PC-9 (cell line): ENCODE measurements at regions not wholly inside any gene's neighbourhood (a gene's known extent, or its start where the extent isn't known, plus 50 kb on each side); places are given as distances from the start of the nearest gene placed in this dataset.

Source experiments
- BruUV-seq: library from RNA; stranded (reverse); fragments of 400-500 nt; replicated peaks from 2 replicates; lab custom pipeline; 2021; lab: Mats Ljungman, UMichigan
- CTCF ChIA-PET: fragments of 300-600 bp; sonication (Branson Sonifier 250); formaldehyde crosslinking; loops from one replicate; lab custom pipeline; 2022; ENCODE audit warnings: antibody characterized with exemption; lab: Charles Lee
- POLR2A ChIA-PET: fragments of 300-600 bp; sonication (Branson Sonifier 250); formaldehyde crosslinking; loops from one replicate; lab custom pipeline; 2022; ENCODE audit warnings: antibody characterized with exemption; ENCODE audit not compliant: unreplicated experiment; lab: Charles Lee
- DNase-seq, 2 experiments: peaks; one replicate each; pipeline versions ENCODE4 v3.0.0 to v3.0.0-alpha.2; 2015 to 2022; ENCODE audit warnings: mixed read lengths in 1 of 2
- H2AFZ ChIP-seq: fragments of 200-600 bp; sonication (generic); 2 replicates; pipeline ENCODE4 v1.8.1; 2017; ENCODE audit warnings: antibody characterized with exemption
- H3F3A ChIP-seq: fragments of 200-600 bp; sonication (generic); 2 replicates; pipeline ENCODE4 v1.8.1; 2017; ENCODE audit warnings: antibody characterized with exemption, mild to moderate bottlenecking, low read depth; ENCODE audit not compliant: insufficient read depth
- H3K27ac ChIP-seq: fragments of 200-600 bp; sonication (generic); 2 replicates; pipeline ENCODE4 v1.6.1; 2016; ENCODE audit warnings: mixed run types
- H3K27me3 ChIP-seq: fragments of 200-600 bp; sonication (generic); 2 replicates; pipeline ENCODE4 v1.6.1; 2016; ENCODE audit warnings: low read depth, mixed run types; ENCODE audit not compliant: insufficient read depth
- H3K36me3 ChIP-seq: fragments of 200-600 bp; sonication (generic); 2 replicates; pipeline ENCODE4 v1.6.1; 2016; ENCODE audit warnings: low read depth, mixed run types
- H3K4me1 ChIP-seq: fragments of 200-600 bp; sonication (generic); replicated peaks from 2 replicates; pipeline ENCODE4 v1.6.1; 2016; ENCODE audit warnings: mixed run types; ENCODE audit not compliant: insufficient read depth
- H3K4me2 ChIP-seq: fragments of 200-600 bp; sonication (generic); 2 replicates; pipeline ENCODE4 v1.6.1; 2017; ENCODE audit warnings: mixed run types
- H3K4me3 ChIP-seq: fragments of 200-600 bp; sonication (generic); 2 replicates; pipeline ENCODE4 v1.6.1; 2016; ENCODE audit warnings: mixed run types
- H3K79me2 ChIP-seq: fragments of 200-600 bp; sonication (generic); 2 replicates; pipeline ENCODE4 v1.6.1; 2017; ENCODE audit warnings: low read depth, mixed run types
- H3K9me2 ChIP-seq: fragments of 200-600 bp; sonication (generic); 2 replicates; pipeline ENCODE4 v1.8.1; 2017; ENCODE audit warnings: mild to moderate bottlenecking; ENCODE audit not compliant: insufficient read depth
- H3K9me3 ChIP-seq: fragments of 200-600 bp; sonication (generic); 2 replicates; pipeline ENCODE4 v1.8.1; 2016; ENCODE audit warnings: low read depth; ENCODE audit not compliant: insufficient read depth
- H4K20me1 ChIP-seq: fragments of 200-600 bp; sonication (generic); 2 replicates; pipeline ENCODE4 v1.8.1; 2017; ENCODE audit not compliant: insufficient read depth
- CTCF ChIP-seq: fragments of 200-600 bp; sonication (generic); conservative IDR thresholded peaks from 2 replicates; pipeline ENCODE4 v1.6.1; 2017; ENCODE audit warnings: mixed run types, antibody characterized with exemption, mild to moderate bottlenecking, moderate library complexity
- EZH2 ChIP-seq: fragments of 200-600 bp; sonication (generic); IDR thresholded peaks from 2 replicates; pipeline ENCODE4 v1.8.0; 2017; ENCODE audit warnings: antibody characterized with exemption, low read depth
- intact Hi-C: fragments of 100-400 bp; cut with micrococcal nuclease; formaldehyde crosslinking; loops from one replicate; pipeline ENCODE4 v1.10.0; 2022; ENCODE audit not compliant: unreplicated experiment

GRCh38 chr4:126414741-126415140, 1100.0 kb downstream of the FAT4 start:
- H3K9me3 ChIP-seq: no peaks in the 10 kb centered on the region
- no peaks in the 10 kb centered on the region for H3K79me2 ChIP-seq
- H3K36me3 ChIP-seq: no peaks in the 10 kb centered on the region
- no peak overlapping the region for H2AFZ ChIP-seq
- intact Hi-C loops: no loop called here
- no peaks in the 10 kb centered on the region for H3K4me1 ChIP-seq
- CTCF ChIA-PET: no interaction called here
- no peak overlapping the region for H3K4me3 ChIP-seq
- DNase-seq: no peak
- POLR2A ChIA-PET: no interaction called here
- no peaks in the 10 kb centered on the region for H3K9me2 ChIP-seq
- no peak for TF ChIP-seq CTCF
- H3F3A ChIP-seq: no peaks in the 10 kb centered on the region
- no peaks in the 10 kb centered on the region for H4K20me1 ChIP-seq
- no peak overlapping the region for H3K4me2 ChIP-seq
- H3K27me3 ChIP-seq: no peaks in the 10 kb centered on the region
- BruUV-seq: no TSS peak
- no peak overlapping the region for H3K27ac ChIP-seq

- Histone ChIP-seq H3F3A (no peaks in the 10 kb centered on the region), H3K4me2 (no peak overlapping the region), H3K27me3 (no peaks in the 10 kb centered on the region), H3K4me1 (no peaks in the 10 kb centered on the region), H4K20me1 (no peaks in the 10 kb centered on the region), H3K4me3 (no peak overlapping the region), H3K27ac (no peak overlapping the region), H3K36me3 (no peaks in the 10 kb centered on the region), H3K9me3 (no peaks in the 10 kb centered on the region), H2AFZ (no peak overlapping the region), H3K79me2 (no peaks in the 10 kb centered on the region), H3K9me2 (no peaks in the 10 kb centered on the region)
- TF ChIP-seq CTCF (no peak), EZH2 (no peak)
- no TSS peak for BruUV-seq
- CTCF ChIA-PET: no interaction called here
- intact Hi-C loops: no loop called here
- POLR2A ChIA-PET: no interaction called here
- DNase-seq: no peak
These were observed 1104.5 kb downstream of the FAT4 start for GRCh38 chr4:126419266-126419665.

GRCh38 chr4:126427853-126428252, 1113.1 kb downstream of the FAT4 start:
- H3K9me3 ChIP-seq: no peaks in the 10 kb centered on the region
- H4K20me1 ChIP-seq: no peaks in the 10 kb centered on the region
- ChIA-PET POLR2A (no interaction called here), CTCF (no interaction called here)
- H3F3A ChIP-seq: no peaks in the 10 kb centered on the region
- no peaks in the 10 kb centered on the region for H3K9me2 ChIP-seq
- intact Hi-C loops: no loop called here
- DNase-seq: no peak
- no peak for TF ChIP-seq CTCF
- no peak for TF ChIP-seq EZH2
- no peaks in the 10 kb centered on the region for H3K79me2 ChIP-seq
- no peaks in the 10 kb centered on the region for H3K27me3 ChIP-seq
- no TSS peak for BruUV-seq
- H3K4me1 ChIP-seq: no peaks in the 10 kb centered on the region
- no peak overlapping the region for H3K4me2 ChIP-seq
- no peak overlapping the region for H3K27ac ChIP-seq
- no peaks in the 10 kb centered on the region for H3K36me3 ChIP-seq
- H2AFZ ChIP-seq: no peak overlapping the region
- no peak overlapping the region for H3K4me3 ChIP-seq
